GM12875 (cell line): ENCODE measurements at regions not wholly inside any gene's neighbourhood (a gene's known extent, or its start where the extent isn't known, plus 50 kb on each side); places are given as distances from the start of the nearest gene placed in this dataset.

ENCODE experiments used
- H3K4me3 ChIP-seq: one replicate; pipeline ENCODE4 v1.5.1; 2011; ENCODE audit warnings: low read depth, low read length, control low read depth
- TF ChIP-seq, protein P1 (sequence below): IDR thresholded peaks from 2 replicates; pipeline ENCODE4 v1.5.1; 2011; ENCODE audit warnings: low read depth, mild to moderate bottlenecking, control low read depth, inconsistent platforms, low read length, moderate library complexity, borderline replicate concordance; ENCODE audit not compliant: insufficient read depth

GRCh38 chr19:32220951-32221350, 124.5 kb upstream of the ZNF507 start:
- TF ChIP-seq, protein P1, sequence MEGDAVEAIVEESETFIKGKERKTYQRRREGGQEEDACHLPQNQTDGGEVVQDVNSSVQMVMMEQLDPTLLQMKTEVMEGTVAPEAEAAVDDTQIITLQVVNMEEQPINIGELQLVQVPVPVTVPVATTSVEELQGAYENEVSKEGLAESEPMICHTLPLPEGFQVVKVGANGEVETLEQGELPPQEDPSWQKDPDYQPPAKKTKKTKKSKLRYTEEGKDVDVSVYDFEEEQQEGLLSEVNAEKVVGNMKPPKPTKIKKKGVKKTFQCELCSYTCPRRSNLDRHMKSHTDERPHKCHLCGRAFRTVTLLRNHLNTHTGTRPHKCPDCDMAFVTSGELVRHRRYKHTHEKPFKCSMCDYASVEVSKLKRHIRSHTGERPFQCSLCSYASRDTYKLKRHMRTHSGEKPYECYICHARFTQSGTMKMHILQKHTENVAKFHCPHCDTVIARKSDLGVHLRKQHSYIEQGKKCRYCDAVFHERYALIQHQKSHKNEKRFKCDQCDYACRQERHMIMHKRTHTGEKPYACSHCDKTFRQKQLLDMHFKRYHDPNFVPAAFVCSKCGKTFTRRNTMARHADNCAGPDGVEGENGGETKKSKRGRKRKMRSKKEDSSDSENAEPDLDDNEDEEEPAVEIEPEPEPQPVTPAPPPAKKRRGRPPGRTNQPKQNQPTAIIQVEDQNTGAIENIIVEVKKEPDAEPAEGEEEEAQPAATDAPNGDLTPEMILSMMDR = no peak

GRCh38 chr19:32222556-32222955, 122.9 kb upstream of the ZNF507 start:
- TF ChIP-seq, protein P1 = no peak
- H3K4me3 ChIP-seq = no peak overlapping the region

More at GRCh38 chr19:32220951-32221350, 124.5 kb upstream of the ZNF507 start:
- no peak overlapping the region for H3K4me3 ChIP-seq

- TF ChIP-seq, protein P1 = no peak
- H3K4me3 ChIP-seq = no peak overlapping the region
Measured at GRCh38 chr19:32223106-32223505, 122.3 kb upstream of the ZNF507 start.

DNA sequence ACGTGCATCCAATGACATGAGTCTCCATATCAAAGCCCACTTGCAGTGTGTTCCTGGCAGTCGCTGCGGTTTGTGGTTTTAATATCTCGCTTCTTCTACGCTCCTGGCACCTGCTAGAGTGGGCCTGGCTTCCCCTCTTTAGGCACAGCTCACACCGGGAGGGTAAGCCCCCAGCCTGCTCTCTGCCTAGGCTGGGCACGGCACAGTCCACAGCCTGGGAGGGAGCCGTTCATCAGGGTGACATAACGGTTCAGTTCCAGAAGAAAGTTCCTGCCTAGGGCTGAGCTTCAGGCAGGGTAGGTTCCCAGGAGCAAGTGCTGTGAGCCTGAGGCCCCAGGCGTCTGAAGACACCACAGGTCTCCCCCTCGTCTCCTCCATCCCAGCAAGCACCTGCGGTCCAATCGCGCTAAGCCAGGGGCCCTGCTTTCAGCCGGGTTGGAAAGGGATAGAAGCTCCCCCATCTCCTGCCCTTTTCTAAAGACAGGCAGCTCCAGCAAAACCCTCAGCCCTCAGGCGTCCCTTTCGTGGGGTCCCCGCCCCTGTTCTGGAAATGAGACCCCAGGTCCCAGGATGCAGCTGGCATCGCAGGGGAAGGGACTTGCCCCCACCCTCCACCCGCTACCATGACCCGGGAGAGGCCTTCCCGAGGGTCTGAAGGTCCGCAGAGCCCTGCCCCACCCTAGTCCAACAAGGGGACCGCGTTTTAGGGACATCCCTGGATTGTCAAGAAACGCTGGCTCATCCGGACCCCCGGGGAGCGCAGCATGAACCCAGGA, 121.6 kb upstream of the ZNF507 start:
- TF ChIP-seq, protein P1 = no peak
- no peak overlapping the region for H3K4me3 ChIP-seq

DNA sequence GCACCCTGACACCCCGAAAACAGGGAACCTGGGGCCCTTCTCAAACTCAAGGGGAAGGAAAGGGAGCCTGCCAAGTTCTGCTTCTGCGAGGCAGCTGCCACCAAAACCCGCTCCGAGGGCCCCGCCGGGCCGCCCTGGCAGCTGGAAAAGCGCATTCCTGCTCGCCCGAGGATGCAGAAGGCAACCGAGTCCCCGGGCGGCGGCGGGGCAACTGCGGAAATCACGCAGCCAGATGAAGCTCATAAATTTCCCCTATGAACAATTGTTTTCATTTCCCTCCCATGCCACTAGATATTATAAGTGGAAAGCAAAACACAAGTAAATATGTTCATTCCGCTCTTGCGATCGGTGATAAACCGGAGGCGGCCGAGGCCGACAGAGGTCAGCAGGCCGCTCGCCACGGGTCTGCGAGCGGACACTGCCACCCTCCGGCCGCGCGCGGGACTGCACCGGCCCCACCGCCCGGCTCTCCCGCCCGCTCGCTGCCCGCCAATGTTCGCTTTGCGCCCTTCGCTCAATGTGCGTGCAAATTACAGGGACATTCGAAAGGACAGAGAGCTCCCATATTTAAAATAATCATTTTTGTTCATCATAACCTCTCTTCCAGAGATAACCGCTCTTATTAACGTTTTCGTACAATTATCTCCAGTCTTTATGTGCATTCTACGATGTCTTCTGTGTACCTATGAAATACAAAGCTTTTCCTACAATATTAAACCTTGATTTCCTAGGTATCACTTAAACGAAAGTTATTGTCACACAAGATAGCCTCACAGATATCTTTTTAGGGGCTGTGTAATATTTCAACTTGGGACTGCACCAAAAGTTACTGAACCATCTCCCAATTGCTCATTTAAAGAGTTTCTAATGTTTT, 120.8 kb upstream of the ZNF507 start:
- TF ChIP-seq, protein P1 = peak; percentile 93
- H3K4me3 ChIP-seq = no peak overlapping the region

DNA sequence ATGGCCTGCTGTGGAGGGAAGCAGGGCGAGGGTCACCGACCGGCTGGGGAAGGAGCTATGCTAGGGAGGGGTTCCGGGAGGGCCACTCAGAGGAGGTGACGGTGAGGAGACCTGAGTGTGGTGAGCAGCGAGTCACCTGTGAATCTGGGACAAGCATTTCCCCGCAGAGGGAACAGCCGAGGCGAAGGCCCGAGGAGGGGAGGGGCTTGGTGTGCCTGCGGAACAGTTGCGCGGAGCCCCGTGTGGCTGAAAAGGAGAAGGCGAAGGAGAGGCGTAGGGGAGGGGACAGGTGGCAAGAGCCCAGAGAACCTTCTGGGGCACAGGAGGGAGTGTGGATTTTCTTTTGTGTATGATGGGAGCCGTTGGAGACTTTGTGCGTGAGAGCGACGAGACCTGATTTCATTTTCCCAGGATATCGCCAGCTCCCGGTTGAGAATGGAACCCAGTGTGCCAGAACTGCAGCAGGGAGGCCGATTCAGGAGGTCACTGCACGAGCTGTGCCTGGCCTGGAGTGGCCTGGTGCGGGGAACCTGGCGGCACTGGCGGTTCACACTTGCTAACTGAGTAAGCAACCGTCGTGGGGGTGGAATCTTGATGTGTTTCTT, 117.7 kb upstream of the ZNF507 start:
- no peak overlapping the region for H3K4me3 ChIP-seq
- TF ChIP-seq, protein P1 = no peak
